ENCODE measurements at regions not wholly inside any gene's neighbourhood (a gene's known extent, or its start where the extent isn't known, plus 50 kb on each side); places are given as distances from the start of the nearest gene placed in this dataset.

DNA sequence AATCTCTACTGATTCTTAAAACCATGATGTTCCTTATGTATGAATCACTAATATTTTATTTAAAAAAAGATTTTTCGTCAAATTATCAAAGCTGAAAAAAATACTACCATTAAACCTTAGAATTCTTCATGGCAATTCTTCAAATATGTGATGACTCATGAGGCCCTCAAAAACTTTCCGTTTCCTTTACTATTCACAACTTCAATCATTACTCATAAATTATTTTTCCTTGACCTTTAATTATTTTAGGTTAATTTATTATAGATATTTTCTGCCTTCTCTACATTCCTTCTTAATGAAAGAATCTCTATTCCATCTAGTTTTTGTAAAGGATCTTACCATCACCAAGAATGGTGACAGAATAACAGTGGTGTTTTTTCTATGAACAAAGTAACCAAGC, 162.1 kb upstream of the SOX5 start:
- no peak for TF ChIP-seq CTCF (IDR thresholded peaks at IDR 0.05; ENCODE audit: insufficient read depth, low read length, poor library complexity, severe bottlenecking)
- TF ChIP-seq EZH2phosphoT487 (conservative IDR thresholded peaks at IDR 0.05; ENCODE audit: low read length) = no peak
